ENCODE measurements at regions not wholly inside any gene's neighbourhood (a gene's known extent, or its start where the extent isn't known, plus 50 kb on each side); places are given as distances from the start of the nearest gene placed in this dataset.

DNA sequence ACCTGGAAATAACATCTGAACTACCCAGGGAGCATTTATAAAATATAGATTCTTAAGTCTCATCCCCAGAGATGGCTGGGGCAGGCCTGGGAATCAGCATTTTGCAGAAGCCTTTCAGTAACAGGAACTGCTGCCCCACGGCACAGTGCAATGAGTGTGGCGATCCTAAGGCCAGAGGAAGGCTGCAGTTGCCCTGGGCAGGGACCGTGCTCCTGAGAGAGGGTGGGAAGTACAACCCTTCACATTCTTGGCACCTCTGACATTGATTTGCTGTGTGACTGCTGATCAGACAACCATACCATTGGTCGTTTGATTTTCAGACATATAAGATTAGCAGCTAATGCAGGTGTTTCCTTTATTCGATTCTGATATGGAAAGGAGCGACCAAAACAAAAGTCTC, 233.6 kb downstream of the STIM2 start:
- Mint-ChIP-seq H3K4me3 (no peak overlapping the region), H3K27ac (ENCODE audit: unreplicated experiment) (no peak overlapping the region), H3K9me3 (no peaks in the 10 kb centered on the region), H3K27me3 (ENCODE audit: low read depth) (peaks cover 23% of the 10 kb centered on the region), H3K4me1 (peaks cover 13% of the 10 kb centered on the region), H3K36me3 (ENCODE audit: low read depth) (no peaks in the 10 kb centered on the region)
- DNase-seq (ENCODE audit: low read depth, low spot score) = no peak
- TF ChIP-seq, protein P1, sequence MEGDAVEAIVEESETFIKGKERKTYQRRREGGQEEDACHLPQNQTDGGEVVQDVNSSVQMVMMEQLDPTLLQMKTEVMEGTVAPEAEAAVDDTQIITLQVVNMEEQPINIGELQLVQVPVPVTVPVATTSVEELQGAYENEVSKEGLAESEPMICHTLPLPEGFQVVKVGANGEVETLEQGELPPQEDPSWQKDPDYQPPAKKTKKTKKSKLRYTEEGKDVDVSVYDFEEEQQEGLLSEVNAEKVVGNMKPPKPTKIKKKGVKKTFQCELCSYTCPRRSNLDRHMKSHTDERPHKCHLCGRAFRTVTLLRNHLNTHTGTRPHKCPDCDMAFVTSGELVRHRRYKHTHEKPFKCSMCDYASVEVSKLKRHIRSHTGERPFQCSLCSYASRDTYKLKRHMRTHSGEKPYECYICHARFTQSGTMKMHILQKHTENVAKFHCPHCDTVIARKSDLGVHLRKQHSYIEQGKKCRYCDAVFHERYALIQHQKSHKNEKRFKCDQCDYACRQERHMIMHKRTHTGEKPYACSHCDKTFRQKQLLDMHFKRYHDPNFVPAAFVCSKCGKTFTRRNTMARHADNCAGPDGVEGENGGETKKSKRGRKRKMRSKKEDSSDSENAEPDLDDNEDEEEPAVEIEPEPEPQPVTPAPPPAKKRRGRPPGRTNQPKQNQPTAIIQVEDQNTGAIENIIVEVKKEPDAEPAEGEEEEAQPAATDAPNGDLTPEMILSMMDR (conservative IDR thresholded peaks at IDR 0.05) = no peak

DNA sequence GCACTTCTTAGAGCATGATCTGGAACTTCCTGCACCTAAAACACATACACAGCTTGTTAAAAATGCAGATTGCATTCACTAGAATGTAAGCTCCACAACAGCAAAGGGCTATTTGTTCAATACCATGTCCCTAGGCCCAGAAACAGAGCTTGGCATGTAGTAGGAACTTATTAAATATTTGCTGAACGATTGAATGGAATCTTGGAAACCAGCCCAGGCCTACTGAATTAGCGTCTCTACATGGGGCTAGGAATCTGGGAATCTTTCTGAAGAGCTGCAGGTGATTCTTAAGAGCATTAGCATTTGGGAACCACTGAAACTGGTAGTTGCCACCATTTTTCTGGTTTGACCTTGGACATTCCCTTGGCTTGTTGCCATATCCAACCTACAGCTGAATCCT, 234.1 kb downstream of the STIM2 start:
- Mint-ChIP-seq H3K36me3 (ENCODE audit: low read depth) (no peaks in the 10 kb centered on the region), H3K27ac (ENCODE audit: unreplicated experiment) (no peak overlapping the region), H3K4me1 (peaks cover 13% of the 10 kb centered on the region)

DNA sequence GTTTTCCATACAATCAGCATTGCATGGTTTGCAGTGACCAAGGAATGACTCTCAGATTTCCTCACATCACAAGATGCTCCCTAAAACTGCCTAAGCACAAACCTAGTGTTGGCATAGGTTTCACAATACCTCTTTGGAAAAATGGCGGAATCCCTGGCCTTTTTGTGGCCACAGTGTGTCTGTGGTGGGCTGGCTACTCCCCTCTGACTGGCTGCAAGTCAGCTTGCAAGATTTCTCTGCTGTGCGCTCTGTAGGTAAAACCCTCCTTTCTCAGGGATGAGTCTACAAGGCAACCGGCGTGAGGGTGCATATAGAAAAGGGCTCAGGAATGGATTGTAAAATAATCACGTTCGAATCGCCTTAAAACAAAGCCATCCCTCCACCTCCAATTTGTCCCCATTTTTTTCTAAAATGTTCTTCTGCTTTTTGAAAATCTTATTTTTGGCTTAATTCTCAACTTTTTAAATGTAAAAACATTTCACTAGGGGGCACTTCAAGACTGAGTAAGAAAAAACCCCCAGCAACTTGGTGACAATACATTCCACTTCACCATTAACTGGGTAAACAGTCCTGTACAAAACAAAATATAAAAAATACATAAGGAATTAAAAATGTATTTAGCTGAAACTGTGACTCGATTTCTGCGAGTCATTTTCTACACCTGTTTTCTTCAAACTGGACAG, 235.6 kb downstream of the STIM2 start:
- Mint-ChIP-seq H3K27me3 (ENCODE audit: low read depth) (peaks cover 5% of the 10 kb centered on the region), H3K4me3 (no peak overlapping the region), H3K36me3 (ENCODE audit: low read depth) (no peaks in the 10 kb centered on the region), H3K9me3 (no peaks in the 10 kb centered on the region), H3K4me1 (no peaks in the 10 kb centered on the region), H3K27ac (ENCODE audit: unreplicated experiment) (no peak overlapping the region)
- TF ChIP-seq, protein P1 (conservative IDR thresholded peaks at IDR 0.05) = peak; percentile 43
- no peak for DNase-seq (ENCODE audit: low read depth, low spot score)

More for the DNA sequence above, 234.1 kb downstream of the STIM2 start:
- Mint-ChIP-seq H3K27me3 (ENCODE audit: low read depth) (peaks cover 20% of the 10 kb centered on the region), H3K9me3 (no peaks in the 10 kb centered on the region), H3K4me3 (no peak overlapping the region)
- DNase-seq (ENCODE audit: low read depth, low spot score) = no peak
- TF ChIP-seq, protein P1 (conservative IDR thresholded peaks at IDR 0.05) = no peak

DNA sequence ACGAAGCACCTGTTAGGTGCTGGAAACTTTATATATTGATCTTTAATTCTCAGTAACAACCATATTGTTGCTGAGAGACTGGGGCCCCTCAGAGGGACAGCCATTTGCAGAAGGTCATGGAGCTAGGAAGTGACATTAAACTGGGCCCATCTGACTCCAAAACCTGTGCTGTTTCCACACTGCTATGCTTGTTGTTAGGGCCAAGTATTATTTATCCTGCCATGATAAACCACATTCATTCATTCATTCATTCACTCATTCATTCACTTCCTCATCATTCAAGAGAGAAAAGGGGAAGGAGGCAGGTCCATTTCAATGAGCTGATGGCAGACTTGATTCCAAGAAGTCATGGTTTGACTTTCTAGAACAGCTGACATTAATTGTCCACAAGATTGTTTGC, 237.4 kb downstream of the STIM2 start:
- TF ChIP-seq, protein P1 (conservative IDR thresholded peaks at IDR 0.05) = no peak

DNA sequence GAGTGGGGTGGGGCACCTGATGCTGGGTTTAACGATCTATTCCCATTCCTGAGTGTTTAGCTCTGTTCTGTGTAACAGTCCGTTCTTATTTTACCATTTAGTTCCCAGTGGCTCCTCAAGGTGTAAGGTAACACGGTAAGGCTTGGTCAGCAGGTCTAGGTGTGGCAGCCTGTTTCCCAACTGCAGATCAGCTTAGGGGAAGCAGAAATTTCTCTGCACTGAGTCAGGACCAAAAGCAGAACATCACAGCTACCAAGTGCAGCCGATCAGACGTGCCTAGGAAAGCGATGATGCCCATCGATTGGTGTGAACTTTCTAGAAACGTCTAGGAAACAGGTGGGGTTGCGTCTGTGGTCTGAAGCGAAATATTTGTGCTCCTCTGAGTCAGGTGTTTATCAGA, 240.1 kb downstream of the STIM2 start:
- Mint-ChIP-seq H3K27ac (ENCODE audit: unreplicated experiment) (no peak overlapping the region), H3K27me3 (ENCODE audit: low read depth) (no peaks in the 10 kb centered on the region), H3K36me3 (ENCODE audit: low read depth) (no peaks in the 10 kb centered on the region), H3K9me3 (no peaks in the 10 kb centered on the region), H3K4me3 (no peak overlapping the region), H3K4me1 (peaks cover 10% of the 10 kb centered on the region)
- no peak for DNase-seq (ENCODE audit: low read depth, low spot score)
- TF ChIP-seq, protein P1 (conservative IDR thresholded peaks at IDR 0.05) = no peak

More for the DNA sequence above, 237.4 kb downstream of the STIM2 start:
- Mint-ChIP-seq H3K27ac (ENCODE audit: unreplicated experiment) (no peak overlapping the region), H3K27me3 (ENCODE audit: low read depth) (no peaks in the 10 kb centered on the region), H3K9me3 (no peaks in the 10 kb centered on the region), H3K36me3 (ENCODE audit: low read depth) (no peaks in the 10 kb centered on the region), H3K4me1 (peaks cover 10% of the 10 kb centered on the region), H3K4me3 (no peak overlapping the region)
- no peak for DNase-seq (ENCODE audit: low read depth, low spot score)

Measured in neural crest cell (in vitro differentiated cells).